T-helper 1 cell treated with Interleukin-12 subunit alpha and Interleukin-12 subunit beta and Interleukin-4 antibody, amounts not matched to agents 30 μg/mL and 1 μg/mL, for 36 hours (primary cell): ENCODE measurements at regions not wholly inside any gene's neighbourhood (a gene's known extent, or its start where the extent isn't known, plus 50 kb on each side); places are given as distances from the start of the nearest gene placed in this dataset.
A peak's percentile ranks its signal among the peaks of the same experiment; 100 is the strongest.

Source experiments
- H3K27ac Mint-ChIP-seq: one replicate; pipeline ENCODE4 v1.8.0; 2021; ENCODE audit warnings: mild to moderate bottlenecking, mixed read lengths
- H3K27me3 Mint-ChIP-seq: one replicate; pipeline ENCODE4 v1.8.0; 2021; ENCODE audit warnings: low read depth, mixed read lengths
- H3K36me3 Mint-ChIP-seq: one replicate; pipeline ENCODE4 v1.8.0; 2021; ENCODE audit warnings: low read depth, mixed read lengths
- H3K4me1 Mint-ChIP-seq: one replicate; pipeline ENCODE4 v1.8.0; 2021; ENCODE audit warnings: low read depth, mixed read lengths
- H3K4me3 Mint-ChIP-seq: one replicate; pipeline ENCODE4 v1.8.0; 2021; ENCODE audit warnings: mild to moderate bottlenecking, moderate library complexity, mixed read lengths
- H3K9me3 Mint-ChIP-seq: one replicate; pipeline ENCODE4 v1.8.0; 2021; ENCODE audit warnings: mixed read lengths

DNA sequence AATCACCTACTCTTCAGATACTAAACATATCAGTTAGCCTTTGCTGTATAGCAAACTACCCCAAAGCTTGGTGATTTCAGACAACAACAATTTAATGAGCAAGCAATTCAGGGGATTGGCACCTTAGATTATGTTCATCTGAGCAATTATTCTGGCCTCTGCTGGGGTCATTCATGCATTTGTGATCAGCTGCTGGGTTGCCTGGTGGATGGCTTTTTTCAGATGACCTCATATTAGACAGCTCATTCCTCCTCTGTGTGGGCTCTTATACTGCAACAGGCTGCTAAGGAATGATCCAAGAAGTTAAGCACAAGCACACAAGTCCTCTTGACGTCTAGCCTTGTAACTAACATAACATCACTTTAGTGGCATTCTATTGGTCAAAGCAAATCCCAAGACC, 153.0 kb upstream of the PPP1R2C start:
- Mint-ChIP-seq H3K27me3 (no peaks in the 10 kb centered on the region), H3K4me3 (no peak overlapping the region), H3K27ac (no peak overlapping the region), H3K4me1 (peaks cover 18% of the 10 kb centered on the region), H3K9me3 (peaks cover 4% of the 10 kb centered on the region), H3K36me3 (peaks cover 14% of the 10 kb centered on the region)

DNA sequence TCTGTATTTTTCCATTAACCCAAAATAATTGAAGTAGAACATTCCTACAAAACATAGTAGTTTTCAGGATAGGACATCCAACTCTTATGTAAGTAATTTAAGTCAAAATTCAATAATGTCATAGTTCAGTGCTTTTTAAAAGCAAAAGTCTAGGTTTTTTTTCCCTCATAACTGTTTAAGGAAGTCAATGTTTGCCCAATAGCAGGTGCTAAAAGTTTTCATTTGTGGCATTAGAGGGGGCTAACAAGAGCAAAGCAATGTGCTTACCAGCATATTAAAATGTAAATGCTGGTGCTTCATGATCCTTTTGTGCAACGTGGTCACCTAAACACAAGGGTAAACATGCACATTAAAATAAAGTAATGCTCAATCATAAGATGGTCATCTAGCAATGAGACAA, 155.2 kb upstream of the PPP1R2C start:
- Mint-ChIP-seq H3K36me3 (peaks cover 14% of the 10 kb centered on the region), H3K4me1 (peaks cover 18% of the 10 kb centered on the region), H3K27ac (peak overlapping the region; percentile 63), H3K27me3 (no peaks in the 10 kb centered on the region), H3K9me3 (peaks cover 4% of the 10 kb centered on the region), H3K4me3 (no peak overlapping the region)

DNA sequence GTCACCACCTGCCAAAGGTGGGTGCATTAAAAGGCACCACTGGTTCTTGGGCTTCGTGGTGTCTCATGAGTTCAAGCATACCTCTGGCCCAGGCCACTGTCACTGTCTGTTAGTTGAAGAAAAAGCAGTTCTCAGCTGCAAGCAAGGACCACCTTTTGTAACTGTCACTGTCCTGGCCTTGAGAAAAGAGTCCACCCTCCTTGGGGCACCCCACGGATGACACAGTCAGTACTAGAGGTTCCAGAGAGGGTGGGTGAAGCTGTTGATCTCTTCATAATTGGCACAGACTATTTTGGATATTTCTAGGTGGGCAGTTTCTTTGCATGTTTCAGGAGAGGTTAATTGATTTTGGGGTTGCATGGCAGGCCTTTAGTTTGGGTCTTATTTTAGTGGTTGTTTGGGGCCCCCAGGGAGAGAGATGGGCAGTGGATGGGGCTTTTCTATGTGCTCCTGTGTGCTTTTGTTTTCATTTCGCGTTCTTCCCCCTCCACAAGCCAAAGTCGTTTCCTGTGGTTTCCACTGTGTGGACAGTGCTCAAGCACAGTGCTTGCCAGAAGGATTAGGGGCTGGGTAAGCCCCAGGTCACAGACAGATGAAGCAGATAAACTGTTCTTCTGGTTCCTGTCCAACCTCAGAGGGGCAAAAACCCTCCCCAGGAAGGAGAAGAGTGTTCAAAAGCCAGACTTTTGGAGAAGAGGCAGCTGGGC, 156.2 kb upstream of the PPP1R2C start:
- H3K36me3 Mint-ChIP-seq: peaks cover 17% of the 10 kb centered on the region
- H3K9me3 Mint-ChIP-seq: no peaks in the 10 kb centered on the region
- peak overlapping the region; percentile 88 for H3K27ac Mint-ChIP-seq
- H3K4me3 Mint-ChIP-seq: peak overlapping the region; percentile 56
- H3K4me1 Mint-ChIP-seq: peaks cover 23% of the 10 kb centered on the region
- no peaks in the 10 kb centered on the region for H3K27me3 Mint-ChIP-seq

DNA sequence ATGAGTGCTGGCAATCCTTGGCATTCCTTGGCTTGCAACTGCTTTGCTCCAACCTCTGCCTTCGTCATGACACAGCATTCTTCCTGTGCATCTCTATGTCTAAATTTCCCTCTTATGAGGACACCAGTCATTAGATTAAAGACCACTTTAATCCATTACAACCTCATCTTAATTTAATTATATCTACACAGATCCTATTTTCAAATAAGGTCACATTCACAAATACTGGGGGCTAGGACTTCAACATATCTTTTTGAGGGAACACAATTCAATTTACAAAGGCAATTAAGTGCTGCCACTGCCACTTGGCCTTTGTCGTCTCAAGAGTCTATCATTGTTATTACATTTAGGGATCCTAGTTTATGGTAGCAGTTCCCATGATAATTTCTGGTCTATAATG, 163.7 kb upstream of the PPP1R2C start:
- H3K27ac Mint-ChIP-seq: peak overlapping the region; percentile 49
- no peaks in the 10 kb centered on the region for H3K9me3 Mint-ChIP-seq
- H3K4me1 Mint-ChIP-seq: peaks cover 61% of the 10 kb centered on the region
- peaks cover 13% of the 10 kb centered on the region for H3K36me3 Mint-ChIP-seq
- H3K4me3 Mint-ChIP-seq: no peak overlapping the region
- H3K27me3 Mint-ChIP-seq: no peaks in the 10 kb centered on the region

DNA sequence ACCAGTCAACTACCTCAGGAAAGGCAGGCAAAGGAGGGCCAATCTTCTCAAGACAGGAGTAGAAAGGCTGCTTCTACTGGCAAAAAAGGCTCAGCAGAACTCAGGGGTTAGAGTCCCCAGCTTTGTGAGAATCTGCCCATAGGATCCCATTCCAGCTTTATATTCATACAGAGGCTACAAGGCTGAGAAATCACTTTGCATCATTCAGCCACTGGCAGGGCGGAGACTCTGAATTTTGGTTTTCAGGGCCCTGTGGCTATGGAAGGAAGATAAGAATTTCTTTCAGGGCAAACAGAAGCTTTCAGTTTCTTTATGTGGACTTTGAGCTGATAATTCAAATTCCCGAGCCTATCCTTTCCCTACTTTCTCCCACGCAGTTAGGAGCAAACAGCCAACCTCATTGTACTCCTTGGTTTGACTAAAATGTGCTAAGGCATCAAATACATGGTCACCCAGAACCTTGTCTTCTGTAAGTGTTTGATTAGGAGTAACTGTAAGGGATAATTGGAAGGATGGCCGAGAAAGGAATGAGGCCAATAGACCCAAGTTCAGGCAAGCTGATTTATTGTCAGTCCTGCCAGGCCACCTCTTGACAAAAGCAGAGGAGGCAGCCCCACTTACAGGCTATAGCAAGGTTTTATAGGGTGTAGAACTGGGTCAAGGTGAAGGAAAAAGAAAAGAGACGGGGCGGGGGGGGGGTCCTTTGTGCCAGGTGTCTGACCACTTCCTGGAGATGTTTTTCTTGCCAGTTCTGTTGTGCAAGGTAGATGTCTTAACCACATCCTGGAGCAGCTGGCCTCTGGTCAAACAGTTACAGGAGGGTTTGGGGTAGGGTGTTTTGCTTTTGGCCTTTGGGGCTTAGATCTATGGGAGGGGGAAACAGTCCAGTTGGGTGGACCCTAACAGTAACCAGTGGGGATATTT, 165.3 kb upstream of the PPP1R2C start:
- Mint-ChIP-seq H3K4me3 (peak overlapping the region; percentile 50), H3K27ac (peak overlapping the region; percentile 90), H3K4me1 (peaks cover 71% of the 10 kb centered on the region), H3K27me3 (no peaks in the 10 kb centered on the region), H3K36me3 (peaks cover 16% of the 10 kb centered on the region), H3K9me3 (peaks cover under 1% of the 10 kb centered on the region)

DNA sequence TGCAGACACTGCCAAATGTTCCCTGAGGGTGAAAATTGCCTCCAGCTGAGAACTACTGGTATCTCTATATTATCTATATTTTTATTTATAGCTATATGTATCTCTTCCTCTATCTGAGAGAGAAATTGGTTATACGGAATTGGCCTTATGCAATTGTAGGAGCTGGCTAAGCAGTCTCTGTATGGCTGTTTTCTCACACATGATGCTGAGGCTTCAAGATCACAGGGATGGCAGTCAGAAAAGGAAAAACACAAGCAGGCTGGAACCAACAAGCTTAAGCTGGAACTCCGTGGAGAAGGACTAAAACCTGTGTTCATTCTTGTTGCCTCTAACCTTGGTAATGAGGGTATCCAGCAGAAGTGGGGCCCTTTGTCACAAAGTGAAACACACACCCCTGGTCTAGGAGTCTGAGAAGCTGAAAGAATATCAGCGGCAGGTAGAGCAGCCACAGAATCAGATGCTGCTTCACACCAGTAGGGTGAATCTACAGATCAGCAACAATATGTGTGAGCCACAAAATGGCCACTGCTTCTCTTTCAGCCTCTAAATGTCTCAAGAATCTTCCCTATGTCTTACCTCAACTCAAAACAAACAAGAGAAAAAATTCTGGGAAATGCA, 166.5 kb upstream of the PPP1R2C start:
- peaks cover 73% of the 10 kb centered on the region for H3K4me1 Mint-ChIP-seq
- no peak overlapping the region for H3K4me3 Mint-ChIP-seq
- peaks cover 16% of the 10 kb centered on the region for H3K36me3 Mint-ChIP-seq
- H3K9me3 Mint-ChIP-seq: peaks cover 6% of the 10 kb centered on the region
- H3K27me3 Mint-ChIP-seq: no peaks in the 10 kb centered on the region
- peak overlapping the region; percentile 90 for H3K27ac Mint-ChIP-seq

DNA sequence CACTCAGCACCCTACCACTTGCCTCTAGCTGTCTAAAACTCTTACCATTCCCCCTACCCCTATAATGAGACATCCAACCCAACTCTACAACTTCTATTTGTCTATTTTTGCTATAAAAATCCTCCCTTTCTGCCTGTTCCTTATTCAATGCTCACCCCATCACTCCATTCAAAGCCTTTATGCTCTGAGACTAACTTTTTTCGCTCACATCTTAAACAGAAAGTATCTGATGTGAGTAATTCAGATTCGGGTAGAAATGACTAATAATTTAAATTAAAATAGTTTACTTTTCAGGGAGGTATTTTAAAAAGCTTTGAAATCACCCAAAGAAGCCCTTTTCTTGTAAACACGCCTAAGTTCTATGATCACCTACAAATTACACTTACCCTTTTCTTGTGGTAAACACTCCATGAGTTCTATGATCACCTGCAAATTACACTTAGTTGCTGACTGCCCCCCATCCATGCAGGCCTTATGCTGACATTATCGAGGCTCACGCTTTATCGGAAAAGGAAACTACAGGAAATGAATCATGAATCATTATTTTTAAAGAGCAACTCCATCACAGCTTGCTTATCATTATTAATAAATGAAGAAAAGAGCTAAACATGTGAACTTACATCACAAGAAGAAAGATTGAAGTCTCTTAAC, 168.7 kb upstream of the PPP1R2C start:
- H3K27ac Mint-ChIP-seq: peak overlapping the region; percentile 90
- peak overlapping the region; percentile 69 for H3K4me3 Mint-ChIP-seq
- no peaks in the 10 kb centered on the region for H3K27me3 Mint-ChIP-seq
- peaks cover 12% of the 10 kb centered on the region for H3K36me3 Mint-ChIP-seq
- peaks cover 6% of the 10 kb centered on the region for H3K9me3 Mint-ChIP-seq
- H3K4me1 Mint-ChIP-seq: peaks cover 56% of the 10 kb centered on the region

DNA sequence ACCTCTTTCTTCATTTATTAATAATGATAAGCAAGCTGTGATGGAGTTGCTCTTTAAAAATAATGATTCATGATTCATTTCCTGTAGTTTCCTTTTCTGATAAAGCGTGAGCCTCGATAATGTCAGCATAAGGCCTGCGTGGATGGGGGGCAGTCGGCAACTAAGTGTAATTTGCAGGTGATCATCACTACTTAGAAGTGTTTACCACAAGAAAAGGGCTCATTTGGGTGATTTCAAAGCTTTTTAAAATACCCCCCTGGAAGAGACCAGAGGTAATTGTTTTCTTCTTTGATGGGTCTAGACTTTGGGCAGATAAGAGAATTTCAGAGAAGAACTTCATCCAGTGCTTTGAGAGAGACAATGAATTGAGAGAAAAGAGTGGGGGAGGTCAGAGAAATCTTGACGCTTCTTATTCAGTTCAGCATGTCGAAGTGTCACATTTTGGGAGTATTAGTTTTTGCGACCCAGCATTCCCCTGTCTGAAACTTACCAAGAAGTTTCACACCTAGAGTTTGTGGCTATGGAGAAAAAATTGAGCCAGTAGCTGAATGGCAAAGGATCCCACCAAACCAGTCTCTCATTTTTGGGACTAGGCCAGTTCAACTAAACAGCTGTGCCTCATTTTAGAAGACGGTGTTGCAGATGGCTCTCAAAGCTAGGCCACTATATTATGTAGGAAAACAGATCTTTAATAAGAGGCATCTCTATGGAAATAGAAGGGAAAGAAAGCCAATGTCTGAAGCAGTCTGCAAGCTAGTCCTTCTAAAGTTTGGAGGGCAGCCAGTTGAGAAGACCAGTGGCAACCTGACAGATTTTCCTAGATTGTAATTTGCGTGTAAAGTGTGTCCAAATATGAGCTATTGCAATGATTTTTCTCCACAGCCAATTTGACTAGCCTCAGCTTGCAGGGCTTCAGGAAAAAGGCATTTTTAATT, 171.0 kb upstream of the PPP1R2C start:
- Mint-ChIP-seq H3K36me3 (peaks cover 12% of the 10 kb centered on the region), H3K4me3 (peak overlapping the region; percentile 25), H3K4me1 (peaks cover 41% of the 10 kb centered on the region), H3K9me3 (peaks cover 9% of the 10 kb centered on the region), H3K27ac (peak overlapping the region; percentile 64), H3K27me3 (no peaks in the 10 kb centered on the region)

DNA sequence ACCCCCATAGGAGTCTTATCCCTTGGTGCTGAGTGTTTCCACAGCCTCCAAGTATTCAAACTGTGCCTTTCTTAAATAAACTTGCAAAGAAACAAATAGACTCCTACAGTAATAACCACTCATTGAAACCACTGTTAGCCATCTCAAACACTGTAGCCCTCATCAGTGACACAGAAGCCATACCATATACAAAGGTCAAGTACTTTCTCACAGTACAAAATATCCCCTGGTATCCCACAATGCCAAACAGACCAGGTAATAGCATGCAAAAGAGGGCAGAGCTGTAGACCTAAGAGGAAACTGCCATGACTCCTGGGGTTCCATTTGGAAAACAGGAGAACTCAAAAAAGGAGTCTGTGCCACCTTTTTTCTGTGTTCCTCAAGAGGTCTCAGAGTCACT, 173.8 kb upstream of the PPP1R2C start:
- Mint-ChIP-seq H3K36me3 (peaks cover 9% of the 10 kb centered on the region), H3K27me3 (no peaks in the 10 kb centered on the region), H3K4me1 (peaks cover 24% of the 10 kb centered on the region), H3K4me3 (no peak overlapping the region), H3K9me3 (peaks cover 9% of the 10 kb centered on the region), H3K27ac (no peak overlapping the region)

DNA sequence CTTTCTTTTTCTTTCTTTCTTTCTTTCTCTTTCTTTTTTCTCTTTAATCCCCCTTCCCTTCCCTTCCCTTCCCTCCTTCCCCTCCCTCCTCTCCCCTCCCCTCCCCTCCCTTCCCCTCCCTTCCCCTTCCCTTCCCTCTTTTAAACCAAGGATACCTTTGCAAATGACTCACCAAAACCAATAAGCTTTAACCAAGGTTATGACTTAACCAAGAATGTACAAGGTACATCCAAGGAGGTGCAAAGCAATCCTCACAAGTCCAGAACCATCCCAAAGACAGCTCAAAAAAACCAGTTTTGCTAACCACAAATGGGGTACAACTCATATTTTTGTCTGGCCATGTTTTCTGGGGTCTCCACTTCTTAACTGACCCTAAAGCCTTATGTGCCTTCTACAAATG, 174.7 kb upstream of the PPP1R2C start:
- H3K27ac Mint-ChIP-seq: no peak overlapping the region
- H3K36me3 Mint-ChIP-seq: peaks cover 6% of the 10 kb centered on the region
- H3K9me3 Mint-ChIP-seq: peaks cover 9% of the 10 kb centered on the region
- H3K27me3 Mint-ChIP-seq: no peaks in the 10 kb centered on the region
- peaks cover 15% of the 10 kb centered on the region for H3K4me1 Mint-ChIP-seq
- H3K4me3 Mint-ChIP-seq: no peak overlapping the region

DNA sequence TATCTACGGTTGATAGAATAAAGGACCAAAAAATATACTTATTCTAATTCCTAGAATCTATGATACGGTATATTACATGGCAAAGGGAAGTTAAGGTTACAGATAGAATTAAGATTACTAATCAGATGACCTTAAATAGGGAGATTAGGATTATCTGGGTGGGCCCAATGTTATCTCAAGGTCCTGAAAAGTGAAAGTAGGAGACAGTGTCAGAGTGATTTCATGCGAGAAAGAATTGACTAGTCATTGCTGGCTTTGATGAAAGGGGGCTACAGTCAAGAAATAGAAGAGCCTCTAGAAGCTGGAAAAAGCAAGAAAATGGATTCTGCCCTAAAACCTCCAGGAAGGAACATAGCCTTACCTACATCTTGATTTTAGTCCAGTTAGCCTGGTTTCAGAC, 176.9 kb upstream of the PPP1R2C start:
- Mint-ChIP-seq H3K4me1 (peaks cover 8% of the 10 kb centered on the region), H3K4me3 (no peak overlapping the region), H3K27me3 (no peaks in the 10 kb centered on the region), H3K9me3 (peaks cover 3% of the 10 kb centered on the region), H3K36me3 (no peaks in the 10 kb centered on the region), H3K27ac (no peak overlapping the region)

DNA sequence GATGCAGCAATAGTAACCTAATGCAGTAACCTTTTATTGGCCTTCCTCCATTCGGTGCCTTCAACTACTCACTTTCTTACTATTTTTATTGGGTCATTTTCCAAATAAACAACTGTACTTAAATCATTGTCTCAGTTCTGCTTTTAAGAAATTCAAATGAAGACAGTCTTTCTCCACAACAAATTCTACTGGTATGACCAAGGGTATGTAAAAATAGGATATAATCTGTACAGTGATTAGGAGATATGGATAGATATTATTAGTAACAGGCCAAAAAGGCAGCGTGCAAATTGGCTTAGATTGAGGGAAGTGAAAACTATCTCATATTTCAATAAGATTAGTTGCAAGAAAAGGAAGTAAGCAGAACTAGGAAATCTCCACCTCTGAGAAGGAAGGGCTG, 177.4 kb upstream of the PPP1R2C start:
- Mint-ChIP-seq H3K4me1 (peaks cover 8% of the 10 kb centered on the region), H3K27me3 (no peaks in the 10 kb centered on the region), H3K36me3 (no peaks in the 10 kb centered on the region), H3K4me3 (no peak overlapping the region), H3K27ac (no peak overlapping the region), H3K9me3 (peaks cover 3% of the 10 kb centered on the region)

DNA sequence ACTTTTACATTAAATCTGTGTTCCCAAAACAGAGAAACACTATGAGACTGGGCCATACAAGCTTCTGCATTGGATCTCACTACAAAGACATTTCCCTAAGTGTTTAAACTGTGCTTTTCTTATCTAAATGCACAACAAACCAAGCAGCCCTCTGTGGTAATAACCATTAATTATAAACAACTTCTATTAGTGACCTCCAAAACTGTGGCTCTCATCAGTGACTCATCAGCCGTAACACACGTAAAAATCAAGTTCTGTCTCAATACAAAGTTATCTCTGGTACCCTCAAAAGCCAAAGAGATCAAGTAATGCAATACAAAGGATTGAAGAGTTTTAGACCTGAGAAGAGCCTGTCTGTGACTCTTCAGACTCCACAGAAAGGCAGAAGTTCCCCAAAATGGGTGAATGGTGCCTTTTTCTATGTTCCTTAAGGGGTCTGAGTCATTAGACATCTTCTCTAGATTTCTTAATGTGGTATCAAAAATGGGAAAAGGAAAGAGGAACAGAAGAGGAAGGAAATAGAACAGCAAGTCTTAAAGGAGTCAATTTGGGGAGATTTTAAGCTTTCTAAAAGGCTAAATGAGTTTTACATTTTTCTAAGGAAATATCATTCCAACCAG, 189.8 kb upstream of the PPP1R2C start:
- Mint-ChIP-seq H3K36me3 (peaks cover 3% of the 10 kb centered on the region), H3K27ac (no peak overlapping the region), H3K9me3 (no peaks in the 10 kb centered on the region), H3K4me3 (no peak overlapping the region), H3K27me3 (no peaks in the 10 kb centered on the region), H3K4me1 (no peaks in the 10 kb centered on the region)
